ENCODE measurements at regions not wholly inside any gene's neighbourhood (a gene's known extent, or its start where the extent isn't known, plus 50 kb on each side); places are given as distances from the start of the nearest gene placed in this dataset.
"Not testable (repeated sequence)": the region's sequence is repeated elsewhere in the genome, so short reads cannot be mapped to it uniquely, and the experiment has no call there.

- H3K36me3 Mint-ChIP-seq; H3K4me3 Mint-ChIP-seq; H3K27ac Mint-ChIP-seq; H3K4me1 Mint-ChIP-seq (ENCODE audit: low read depth in 2 of 2); DNase-seq (ENCODE audit: low spot score); ATAC-seq; H3K9me3 Mint-ChIP-seq: not testable (repeated sequence)
- peaks cover 16% of the 10 kb centered on the region in 2 donors for H3K27me3 Mint-ChIP-seq
These were observed 108.8 kb downstream of the ART5 start for GRCh38 chr11:3532958-3533357.

DNA sequence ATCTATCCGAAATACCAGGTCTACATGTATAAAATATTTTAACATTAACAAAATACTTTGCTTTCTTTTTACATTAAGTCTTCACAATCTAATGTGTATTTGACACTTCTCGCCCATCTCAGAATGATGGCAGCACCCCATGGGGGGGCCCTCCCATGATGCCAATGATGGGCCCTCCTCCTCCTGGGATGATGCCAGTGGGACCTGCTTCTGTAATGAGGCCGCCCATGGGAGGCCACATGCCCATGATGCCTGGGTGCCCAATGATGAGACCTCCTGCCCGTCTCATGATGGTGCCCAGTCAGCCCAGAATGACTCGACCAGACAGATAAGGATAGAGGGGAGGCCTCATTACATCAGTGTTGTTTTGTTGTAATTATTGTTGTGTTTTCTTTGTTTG lies 110.5 kb downstream of the ART5 start:
- not testable (repeated sequence) for H3K9me3 Mint-ChIP-seq; DNase-seq (ENCODE audit: low spot score); H3K4me3 Mint-ChIP-seq; H3K27me3 Mint-ChIP-seq; H3K27ac Mint-ChIP-seq; ATAC-seq; H3K36me3 Mint-ChIP-seq; H3K4me1 Mint-ChIP-seq (ENCODE audit: low read depth in 2 of 2)

- DNase-seq (ENCODE audit: low spot score); H3K9me3 Mint-ChIP-seq; H3K27ac Mint-ChIP-seq; H3K4me1 Mint-ChIP-seq (ENCODE audit: low read depth in 2 of 2); H3K4me3 Mint-ChIP-seq; ATAC-seq: not testable (repeated sequence)
- Mint-ChIP-seq H3K36me3 (peaks cover 14% of the 10 kb centered on the region), H3K27me3 (peaks cover 9 to 12% of the 10 kb centered on the region in 2 donors)
These were observed 118.2 kb downstream of the ART5 start for GRCh38 chr11:3523567-3523966.

DNA sequence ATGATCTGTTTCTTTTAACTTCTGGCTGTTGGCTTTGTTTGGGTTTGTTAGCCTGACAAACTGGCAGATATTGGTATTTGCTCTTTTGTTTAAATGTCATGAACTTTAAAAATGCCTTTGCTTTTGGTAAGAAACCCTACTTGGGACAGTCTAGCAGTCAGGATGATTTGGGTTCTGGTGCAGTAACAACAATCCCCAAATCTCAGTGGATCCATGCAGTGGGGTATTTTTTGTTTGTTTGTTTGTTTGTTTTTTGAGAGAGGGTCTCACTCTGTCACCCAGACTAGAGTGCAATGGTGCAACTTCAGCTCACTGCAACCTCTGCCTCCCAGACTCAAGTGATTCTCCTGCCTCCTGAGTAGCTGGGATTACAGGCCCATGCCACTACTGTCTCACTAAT lies 120.9 kb downstream of the ART5 start:
- not testable (repeated sequence) for H3K4me3 Mint-ChIP-seq; H3K4me1 Mint-ChIP-seq (ENCODE audit: low read depth in 2 of 2); H3K9me3 Mint-ChIP-seq; H3K27ac Mint-ChIP-seq; ATAC-seq; DNase-seq (ENCODE audit: low spot score)
- Mint-ChIP-seq H3K27me3 (peaks cover 15 to 17% of the 10 kb centered on the region in 2 donors), H3K36me3 (peaks cover 14% of the 10 kb centered on the region)

GRCh38 chr11:3519841-3520240 lies 122.0 kb downstream of the ART5 start:
- not testable (repeated sequence) for H3K9me3 Mint-ChIP-seq; DNase-seq (ENCODE audit: low spot score); H3K27ac Mint-ChIP-seq; H3K4me3 Mint-ChIP-seq; H3K4me1 Mint-ChIP-seq (ENCODE audit: low read depth in 2 of 2); ATAC-seq
- peaks cover 21% of the 10 kb centered on the region in 2 donors for H3K27me3 Mint-ChIP-seq
- H3K36me3 Mint-ChIP-seq = peaks cover 14% of the 10 kb centered on the region

DNA sequence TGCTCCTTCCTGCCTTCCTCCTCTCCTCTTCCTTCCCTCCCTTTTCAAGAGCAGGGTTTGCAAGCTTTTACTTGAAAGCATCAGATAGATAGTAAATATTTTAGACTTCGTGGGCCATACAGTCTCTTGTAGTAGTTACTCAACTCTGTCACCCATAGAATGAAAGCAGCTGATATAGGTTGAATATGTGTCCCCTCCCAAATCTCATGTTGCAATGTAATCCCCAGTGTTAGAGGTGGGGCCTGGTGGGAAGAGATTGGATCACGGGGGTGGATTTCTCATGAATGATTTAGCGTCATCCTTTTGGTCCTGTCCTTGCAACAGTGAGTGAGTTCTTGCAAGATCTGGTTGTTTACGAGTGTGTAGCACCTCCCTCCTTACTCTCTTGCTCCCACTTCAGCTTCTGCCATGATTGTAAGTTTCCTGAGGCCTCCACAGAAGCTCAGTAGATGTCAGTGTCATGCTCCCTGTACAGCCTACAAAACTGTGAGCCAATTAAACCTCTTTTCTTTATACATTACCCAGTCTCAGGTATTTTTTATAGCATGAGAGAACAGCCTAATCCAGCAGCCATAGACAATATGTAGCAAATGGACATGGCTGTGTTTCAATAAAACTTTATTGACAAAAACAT lies 124.7 kb downstream of the ART5 start:
- H3K9me3 Mint-ChIP-seq; H3K27ac Mint-ChIP-seq; DNase-seq (ENCODE audit: low spot score); ATAC-seq; H3K4me3 Mint-ChIP-seq; H3K4me1 Mint-ChIP-seq (ENCODE audit: low read depth in 2 of 2): not testable (repeated sequence)
- H3K36me3 Mint-ChIP-seq = peaks cover 14% of the 10 kb centered on the region
- peaks cover 23 to 28% of the 10 kb centered on the region in 2 donors for H3K27me3 Mint-ChIP-seq

GRCh38 chr11:3516345-3516933 lies 125.4 kb downstream of the ART5 start:
- peaks cover 23 to 34% of the 10 kb centered on the region in 2 donors for H3K27me3 Mint-ChIP-seq
- H3K36me3 Mint-ChIP-seq = peaks cover 14% of the 10 kb centered on the region
- not testable (repeated sequence) for ATAC-seq; DNase-seq (ENCODE audit: low spot score); H3K4me1 Mint-ChIP-seq (ENCODE audit: low read depth in 2 of 2); H3K4me3 Mint-ChIP-seq; H3K27ac Mint-ChIP-seq; H3K9me3 Mint-ChIP-seq

- peaks cover 3 to 10% of the 10 kb centered on the region in 2 donors for H3K4me1 Mint-ChIP-seq (ENCODE audit: low read depth in 2 of 2)
- not testable (repeated sequence) for ATAC-seq; H3K27ac Mint-ChIP-seq; H3K36me3 Mint-ChIP-seq; H3K9me3 Mint-ChIP-seq; DNase-seq (ENCODE audit: low spot score); H3K4me3 Mint-ChIP-seq
- peaks cover 27 to 45% of the 10 kb centered on the region in 2 donors for H3K27me3 Mint-ChIP-seq
These were observed 127.0 kb downstream of the ART5 start for GRCh38 chr11:3514635-3515424.

DNA sequence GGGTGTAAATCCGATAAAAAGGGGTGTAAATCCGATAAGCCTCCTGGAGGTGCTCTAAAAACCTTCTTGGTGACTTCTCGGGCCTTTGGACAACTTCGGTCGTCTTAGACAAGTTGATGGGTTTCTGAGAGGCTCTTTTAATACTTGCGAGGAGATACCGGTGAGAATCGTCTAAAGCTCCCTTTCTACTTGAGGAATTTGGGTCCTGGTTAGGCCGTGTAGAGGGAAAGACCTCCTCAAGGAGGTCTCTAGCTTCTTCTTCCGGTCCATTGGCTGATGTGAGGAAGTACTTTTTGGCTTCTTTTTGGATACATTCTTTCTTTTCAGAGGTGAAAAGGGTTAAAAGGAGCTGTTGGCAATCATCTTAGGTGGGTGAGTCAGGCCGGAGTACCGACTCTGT lies 128.5 kb downstream of the ART5 start:
- not testable (repeated sequence) for H3K9me3 Mint-ChIP-seq; H3K36me3 Mint-ChIP-seq; ATAC-seq; H3K27ac Mint-ChIP-seq; DNase-seq (ENCODE audit: low spot score); H3K4me3 Mint-ChIP-seq
- Mint-ChIP-seq H3K27me3 (peaks cover 23 to 35% of the 10 kb centered on the region in 2 donors), H3K4me1 (ENCODE audit: low read depth in 2 of 2) (peaks cover 0 to 10% of the 10 kb centered on the region in 2 donors)

- H3K27ac Mint-ChIP-seq; H3K4me3 Mint-ChIP-seq; DNase-seq (ENCODE audit: low spot score); H3K9me3 Mint-ChIP-seq; ATAC-seq; H3K36me3 Mint-ChIP-seq: not testable (repeated sequence)
- peaks cover 23 to 35% of the 10 kb centered on the region in 2 donors for H3K27me3 Mint-ChIP-seq
- H3K4me1 Mint-ChIP-seq (ENCODE audit: low read depth in 2 of 2) = peaks cover 0 to 10% of the 10 kb centered on the region in 2 donors
These were observed 129.0 kb downstream of the ART5 start for GRCh38 chr11:3512751-3513150.

DNA sequence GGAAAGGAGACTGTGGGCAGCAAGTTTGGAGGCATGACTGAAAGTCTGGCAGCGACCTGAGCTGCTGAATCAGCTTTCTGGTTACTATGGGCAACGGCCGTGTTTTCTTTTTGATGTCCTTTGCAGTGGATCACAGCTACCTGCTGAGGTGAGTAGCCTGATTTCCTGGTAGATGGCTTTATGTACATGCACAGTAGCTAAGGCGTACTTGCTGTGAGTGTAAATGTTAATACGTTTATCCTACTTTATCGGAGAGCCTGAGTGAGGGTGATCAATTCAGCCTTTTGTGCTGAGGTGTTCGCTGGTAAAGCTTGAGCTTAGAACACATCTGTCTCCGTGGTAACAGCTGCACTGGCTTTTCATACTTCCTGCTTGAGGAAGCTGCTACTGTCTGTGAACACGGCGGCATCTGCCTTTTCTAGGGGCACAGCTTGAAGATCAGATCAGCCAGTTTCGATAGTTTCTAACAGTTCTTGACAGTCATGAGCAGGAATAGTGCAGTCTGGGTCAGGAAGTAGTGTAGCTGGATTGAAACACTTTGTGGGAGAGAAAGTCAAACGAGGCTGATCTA lies 129.6 kb downstream of the ART5 start:
- H3K27ac Mint-ChIP-seq; DNase-seq (ENCODE audit: low spot score); ATAC-seq; H3K9me3 Mint-ChIP-seq; H3K36me3 Mint-ChIP-seq: not testable (repeated sequence)
- peaks cover 0 to 10% of the 10 kb centered on the region in 2 donors for H3K4me1 Mint-ChIP-seq (ENCODE audit: low read depth in 2 of 2)
- peaks cover 23 to 35% of the 10 kb centered on the region in 2 donors for H3K27me3 Mint-ChIP-seq
- peak overlapping the region; percentile 33 for H3K4me3 Mint-ChIP-seq

DNA sequence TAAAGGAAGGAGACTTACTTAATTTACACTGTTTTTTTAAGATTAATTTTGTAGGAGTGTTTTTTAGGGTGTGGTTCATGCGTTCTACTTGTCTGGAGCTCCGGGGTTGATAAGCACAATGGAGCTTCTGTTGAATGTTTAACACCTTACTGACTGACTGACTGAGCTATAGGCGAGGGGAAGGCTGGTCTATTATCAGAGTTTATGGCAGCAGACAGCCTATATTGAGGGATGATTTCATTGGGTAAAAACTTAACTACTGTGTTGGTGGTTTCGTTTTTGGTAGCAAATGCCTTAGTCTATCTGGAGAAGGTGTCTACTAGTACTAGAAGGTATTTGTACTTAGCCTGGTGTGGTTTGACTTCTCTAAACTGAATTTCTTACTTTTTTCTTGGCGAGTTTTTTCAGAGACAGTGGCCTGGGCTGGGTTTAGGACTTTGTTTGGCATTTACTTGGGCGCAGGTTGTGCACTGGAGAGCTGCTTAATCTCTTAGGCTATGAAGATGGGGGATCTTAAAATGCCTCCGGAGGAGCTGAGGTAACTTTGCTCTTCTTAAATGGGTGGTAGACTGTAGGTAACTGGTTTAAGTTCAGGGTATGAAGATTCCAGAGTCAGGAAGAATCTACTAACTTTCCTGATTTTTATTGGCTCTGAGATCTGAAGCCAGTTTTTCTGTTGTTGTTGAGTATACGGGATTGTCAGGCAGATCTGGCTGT lies 130.2 kb downstream of the ART5 start:
- not testable (repeated sequence) for H3K27ac Mint-ChIP-seq; DNase-seq (ENCODE audit: low spot score); ATAC-seq; H3K36me3 Mint-ChIP-seq; H3K9me3 Mint-ChIP-seq
- Mint-ChIP-seq H3K4me1 (ENCODE audit: low read depth in 2 of 2) (peaks cover 0 to 10% of the 10 kb centered on the region in 2 donors), H3K4me3 (peak overlapping the region; percentile 33), H3K27me3 (peaks cover 20 to 29% of the 10 kb centered on the region in 2 donors)

DNA sequence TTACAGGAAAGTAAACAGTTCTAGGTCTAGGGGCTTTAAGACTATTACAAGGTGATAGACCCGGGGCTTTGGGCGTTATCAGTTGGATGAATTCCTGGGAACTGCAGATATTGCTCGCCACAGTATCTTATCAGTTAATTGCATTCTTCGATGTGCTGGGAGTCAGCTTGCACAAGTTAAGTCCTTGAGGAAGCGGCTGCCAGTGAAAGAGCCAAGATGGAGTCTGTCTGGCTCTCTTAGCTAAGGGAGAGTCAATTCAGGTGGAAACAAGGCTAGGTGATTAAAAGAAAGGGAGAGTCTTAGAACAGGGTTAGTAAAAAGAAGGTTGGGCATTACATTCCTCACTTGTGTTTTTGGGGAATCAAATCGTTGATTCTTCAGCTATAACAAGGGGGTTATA lies 130.6 kb upstream of the ZNF195 start:
- H3K27ac Mint-ChIP-seq; H3K9me3 Mint-ChIP-seq; H3K36me3 Mint-ChIP-seq; DNase-seq (ENCODE audit: low spot score); H3K4me3 Mint-ChIP-seq; ATAC-seq: not testable (repeated sequence)
- peaks cover 10 to 22% of the 10 kb centered on the region in 2 donors for H3K27me3 Mint-ChIP-seq
- peaks cover 0 to 10% of the 10 kb centered on the region in 2 donors for H3K4me1 Mint-ChIP-seq (ENCODE audit: low read depth in 2 of 2)

All from natural killer cell treated with Interleukin-12 subunit alpha and Interleukin-12 subunit beta and Interleukin-15 and Interleukin-18, amount 100 ng/mL, for 72 hours (primary cell).